WERI-Rb-1 (cell line): ENCODE measurements at regions not wholly inside any gene's neighbourhood (a gene's known extent, or its start where the extent isn't known, plus 50 kb on each side); places are given as distances from the start of the nearest gene placed in this dataset.

Source experiments
- DNase-seq: peaks from one replicate; pipeline ENCODE4 v3.0.0-alpha.2; 2020
- H3K27ac ChIP-seq: fragments of 250-450 bp; sonication (Bioruptor Pico); 2 replicates; pipeline ENCODE4 v1.5.1; 2020; ENCODE audit warnings: mild to moderate bottlenecking, moderate library complexity
- H3K27me3 ChIP-seq: fragments of 250-450 bp; sonication (Bioruptor Pico); 2 replicates; pipeline ENCODE4 v1.5.1; 2021; ENCODE audit warnings: mild to moderate bottlenecking, low read depth, moderate library complexity; ENCODE audit not compliant: insufficient read depth, severe bottlenecking
- H3K36me3 ChIP-seq: fragments of 250-450 bp; sonication (Bioruptor Pico); 2 replicates; pipeline ENCODE4 v1.5.1; 2020; ENCODE audit warnings: mild to moderate bottlenecking, moderate library complexity
- H3K4me3 ChIP-seq: 2 replicates; pipeline ENCODE4 v1.5.1; 2011; ENCODE audit warnings: low read depth, mild to moderate bottlenecking, control low read depth, low read length
- H3K9me3 ChIP-seq: fragments of 250-450 bp; sonication (Bioruptor Pico); 2 replicates; pipeline ENCODE4 v1.5.1; 2021; ENCODE audit warnings: mild to moderate bottlenecking, moderate library complexity; ENCODE audit not compliant: severe bottlenecking
- TF ChIP-seq, protein P1 (sequence below): IDR thresholded peaks from 2 replicates; pipeline ENCODE4 v1.5.1; 2011; ENCODE audit warnings: low read depth, mild to moderate bottlenecking, control low read depth, inconsistent platforms, low read length

DNA sequence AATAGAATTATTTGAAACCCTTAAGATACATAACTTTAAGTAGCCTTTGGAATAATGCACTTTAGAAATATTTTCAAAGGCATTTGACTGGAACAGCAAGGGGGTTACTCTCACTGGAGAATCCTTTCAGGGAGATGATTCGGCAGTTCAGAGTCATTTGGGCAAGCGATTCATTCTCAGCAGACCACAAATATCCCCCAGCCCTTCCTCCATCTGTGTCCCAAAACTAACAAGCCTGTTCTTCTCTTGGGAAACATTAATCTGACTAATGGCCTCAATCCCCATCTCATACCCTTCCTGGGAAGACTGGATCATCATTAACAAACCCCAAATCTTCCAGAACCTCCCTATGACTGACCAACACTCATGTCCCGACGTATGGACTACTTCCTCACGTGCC lies 65.8 kb upstream of the S1PR3 start:
- no peak overlapping the region for H3K27ac ChIP-seq
- TF ChIP-seq, protein P1, sequence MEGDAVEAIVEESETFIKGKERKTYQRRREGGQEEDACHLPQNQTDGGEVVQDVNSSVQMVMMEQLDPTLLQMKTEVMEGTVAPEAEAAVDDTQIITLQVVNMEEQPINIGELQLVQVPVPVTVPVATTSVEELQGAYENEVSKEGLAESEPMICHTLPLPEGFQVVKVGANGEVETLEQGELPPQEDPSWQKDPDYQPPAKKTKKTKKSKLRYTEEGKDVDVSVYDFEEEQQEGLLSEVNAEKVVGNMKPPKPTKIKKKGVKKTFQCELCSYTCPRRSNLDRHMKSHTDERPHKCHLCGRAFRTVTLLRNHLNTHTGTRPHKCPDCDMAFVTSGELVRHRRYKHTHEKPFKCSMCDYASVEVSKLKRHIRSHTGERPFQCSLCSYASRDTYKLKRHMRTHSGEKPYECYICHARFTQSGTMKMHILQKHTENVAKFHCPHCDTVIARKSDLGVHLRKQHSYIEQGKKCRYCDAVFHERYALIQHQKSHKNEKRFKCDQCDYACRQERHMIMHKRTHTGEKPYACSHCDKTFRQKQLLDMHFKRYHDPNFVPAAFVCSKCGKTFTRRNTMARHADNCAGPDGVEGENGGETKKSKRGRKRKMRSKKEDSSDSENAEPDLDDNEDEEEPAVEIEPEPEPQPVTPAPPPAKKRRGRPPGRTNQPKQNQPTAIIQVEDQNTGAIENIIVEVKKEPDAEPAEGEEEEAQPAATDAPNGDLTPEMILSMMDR, result no peak

DNA sequence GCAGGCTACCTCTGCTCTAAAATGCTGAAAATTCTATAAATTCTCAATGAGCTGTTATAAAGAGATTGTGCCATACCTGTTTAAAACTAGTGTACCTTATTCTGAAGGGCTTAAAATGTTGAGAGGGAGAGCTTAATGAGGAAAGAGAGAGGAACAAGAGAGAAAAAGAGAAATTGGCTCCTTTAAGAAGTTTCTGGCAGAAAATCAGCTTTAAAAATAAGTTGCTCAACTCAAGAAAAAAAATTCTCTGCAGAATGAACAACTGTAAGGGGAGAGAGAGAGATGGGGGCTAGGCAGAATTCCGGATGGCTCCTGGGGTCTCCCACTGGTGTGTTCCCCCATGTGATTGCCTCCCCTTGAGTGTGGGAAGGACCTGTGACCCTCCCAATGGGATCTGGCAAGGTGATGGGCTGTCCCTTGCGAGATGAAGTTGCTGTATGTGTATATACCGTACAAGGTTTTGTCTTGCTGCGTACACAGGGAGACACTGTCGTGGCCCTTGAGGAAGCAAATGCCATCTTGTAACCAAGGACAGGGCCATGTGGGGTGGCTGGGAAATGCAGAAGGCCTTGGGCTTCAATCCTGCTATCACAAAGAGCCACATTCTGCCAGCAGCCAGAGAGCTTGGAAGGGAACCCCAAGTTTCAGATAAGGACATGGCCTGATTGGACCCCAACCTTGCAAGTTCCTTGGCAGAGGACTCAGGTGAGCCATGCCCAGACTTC lies 64.3 kb upstream of the S1PR3 start:
- no peaks in the 10 kb centered on the region for H3K27me3 ChIP-seq
- TF ChIP-seq, protein P1, result no peak
- no peak overlapping the region for H3K27ac ChIP-seq
- H3K9me3 ChIP-seq, result no peaks in the 10 kb centered on the region
- DNase-seq, result no peak
- H3K36me3 ChIP-seq, result no peaks in the 10 kb centered on the region
- no peak overlapping the region for H3K4me3 ChIP-seq

More for the DNA sequence above, 65.8 kb upstream of the S1PR3 start:
- Histone ChIP-seq H3K4me3 (no peak overlapping the region), H3K36me3 (no peaks in the 10 kb centered on the region), H3K9me3 (no peaks in the 10 kb centered on the region), H3K27me3 (no peaks in the 10 kb centered on the region)
- DNase-seq, result no peak

DNA sequence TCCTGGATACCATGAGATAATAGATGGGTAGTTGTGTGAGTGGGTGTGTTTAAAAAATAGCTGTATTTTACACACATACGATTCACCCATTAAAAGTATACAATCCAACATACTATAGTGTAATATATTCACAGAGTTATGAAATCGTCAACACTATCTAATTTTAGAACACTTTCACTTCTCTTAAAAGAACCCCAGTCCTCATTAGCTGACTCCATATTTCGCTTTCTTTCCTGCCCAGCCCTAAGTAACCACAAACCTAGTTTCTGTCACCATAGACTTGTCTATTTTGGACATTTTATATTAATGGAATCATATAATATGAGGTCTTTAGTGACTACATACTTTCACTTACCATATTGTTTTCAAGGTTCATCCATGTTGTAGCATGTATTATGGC lies 63.8 kb upstream of the S1PR3 start:
- Histone ChIP-seq H3K36me3 (no peaks in the 10 kb centered on the region), H3K4me3 (no peak overlapping the region), H3K9me3 (no peaks in the 10 kb centered on the region), H3K27me3 (no peaks in the 10 kb centered on the region), H3K27ac (no peak overlapping the region)
- DNase-seq, result no peak
- TF ChIP-seq, protein P1, result no peak

DNA sequence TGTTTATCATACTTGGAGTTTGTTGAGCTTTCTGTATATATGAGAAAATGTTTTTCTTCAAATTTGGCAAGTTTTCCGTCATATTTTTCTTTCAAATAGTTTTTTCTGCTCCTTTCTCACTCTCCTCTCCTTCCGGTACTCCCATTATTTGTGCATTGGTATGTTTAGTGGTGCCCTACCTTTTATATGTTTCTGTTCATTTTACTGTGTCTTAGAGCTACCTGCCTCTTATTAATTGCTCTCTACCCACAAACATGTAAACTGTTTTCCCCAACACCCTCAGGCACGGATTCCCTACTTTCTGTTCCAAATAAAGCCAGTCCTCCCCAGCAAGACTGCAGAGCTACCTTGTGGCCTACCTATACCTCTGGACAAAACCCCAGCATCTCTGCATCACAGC lies 60.6 kb upstream of the S1PR3 start:
- Histone ChIP-seq H3K4me3 (no peak overlapping the region), H3K27ac (no peak overlapping the region), H3K27me3 (no peaks in the 10 kb centered on the region), H3K36me3 (no peaks in the 10 kb centered on the region), H3K9me3 (no peaks in the 10 kb centered on the region)
- no peak for DNase-seq
- TF ChIP-seq, protein P1, result no peak

DNA sequence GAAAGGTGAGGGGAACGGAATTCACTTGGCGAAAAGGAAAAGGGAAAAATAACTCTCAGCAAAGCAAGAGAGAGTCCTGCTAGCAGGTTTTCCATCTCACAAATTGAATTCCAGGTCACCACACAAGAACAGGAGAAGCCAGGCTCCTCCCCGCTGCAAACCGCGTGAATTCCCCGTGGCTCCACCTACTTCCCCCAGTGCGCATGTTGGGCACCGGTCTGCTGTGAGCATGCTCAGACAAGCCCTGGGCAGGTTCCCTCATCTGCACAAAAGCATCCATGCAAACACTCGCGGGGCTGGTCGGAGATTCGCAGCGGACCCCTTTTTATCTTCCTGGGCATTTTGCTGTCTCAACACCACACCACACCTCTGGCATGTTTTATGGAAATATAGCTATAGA lies 58.5 kb upstream of the S1PR3 start:
- no peaks in the 10 kb centered on the region for H3K27me3 ChIP-seq
- TF ChIP-seq, protein P1, result no peak
- H3K27ac ChIP-seq, result no peak overlapping the region
- H3K4me3 ChIP-seq, result no peak overlapping the region
- no peaks in the 10 kb centered on the region for H3K9me3 ChIP-seq
- DNase-seq, result no peak
- no peaks in the 10 kb centered on the region for H3K36me3 ChIP-seq
